Upper lobe of left lung (tissue), 4 donors: ENCODE measurements at regions not wholly inside any gene's neighbourhood (a gene's known extent, or its start where the extent isn't known, plus 50 kb on each side); places are given as distances from the start of the nearest gene placed in this dataset.

Experiments
- CTCF ChIP-seq, 6 experiments: fragments of 450-650 bp in 4 of 6; fragments of 200-600 bp in 2 of 6; sonication (generic) in 2 of 6; IDR thresholded peaks; one replicate each; pipeline ENCODE4 v1.5.1; 2016 to 2019; ENCODE audit warnings: antibody characterized with exemption in 6 of 6
- EP300 ChIP-seq, 4 donors: sonication (generic); formaldehyde crosslinking; IDR thresholded peaks; one replicate each; pipeline ENCODE4 v1.5.1; 2017; ENCODE audit warnings: antibody characterized with exemption in 4 of 4, control low read depth in 2 of 4
- POLR2A ChIP-seq, 4 donors: fragments of 450-650 bp; IDR thresholded peaks; one replicate each; pipeline ENCODE4 v1.5.1; 2016 to 2017; ENCODE audit warnings: antibody characterized with exemption in 4 of 4, mild to moderate bottlenecking in 2 of 4
- POLR2AphosphoS5 ChIP-seq, 2 donors: sonication (generic); formaldehyde crosslinking; IDR thresholded peaks; one replicate each; pipeline ENCODE4 v1.5.1; 2017; ENCODE audit warnings: antibody characterized with exemption in 2 of 2

- TF ChIP-seq EP300 (IDR thresholded peaks at IDR 0.05) (no peak), POLR2AphosphoS5 (IDR thresholded peaks at IDR 0.05) (no peak), CTCF (IDR thresholded peaks at IDR 0.05) (no peak), POLR2A (IDR thresholded peaks at IDR 0.05) (no peak)
These were observed 202.4 kb downstream of the PRELID2 start for GRCh38 chr5:145632701-145633100.
